ENCODE measurements at regions not wholly inside any gene's neighbourhood (a gene's known extent, or its start where the extent isn't known, plus 50 kb on each side); places are given as distances from the start of the nearest gene placed in this dataset.

GRCh38 chr5:74376187-74376586 lies 264.3 kb downstream of the ENC1 start:
- no peak overlapping the region for H3K4me3 ChIP-seq (replicated peaks; ENCODE audit: low read depth, low read length)
- TF ChIP-seq, protein P1, sequence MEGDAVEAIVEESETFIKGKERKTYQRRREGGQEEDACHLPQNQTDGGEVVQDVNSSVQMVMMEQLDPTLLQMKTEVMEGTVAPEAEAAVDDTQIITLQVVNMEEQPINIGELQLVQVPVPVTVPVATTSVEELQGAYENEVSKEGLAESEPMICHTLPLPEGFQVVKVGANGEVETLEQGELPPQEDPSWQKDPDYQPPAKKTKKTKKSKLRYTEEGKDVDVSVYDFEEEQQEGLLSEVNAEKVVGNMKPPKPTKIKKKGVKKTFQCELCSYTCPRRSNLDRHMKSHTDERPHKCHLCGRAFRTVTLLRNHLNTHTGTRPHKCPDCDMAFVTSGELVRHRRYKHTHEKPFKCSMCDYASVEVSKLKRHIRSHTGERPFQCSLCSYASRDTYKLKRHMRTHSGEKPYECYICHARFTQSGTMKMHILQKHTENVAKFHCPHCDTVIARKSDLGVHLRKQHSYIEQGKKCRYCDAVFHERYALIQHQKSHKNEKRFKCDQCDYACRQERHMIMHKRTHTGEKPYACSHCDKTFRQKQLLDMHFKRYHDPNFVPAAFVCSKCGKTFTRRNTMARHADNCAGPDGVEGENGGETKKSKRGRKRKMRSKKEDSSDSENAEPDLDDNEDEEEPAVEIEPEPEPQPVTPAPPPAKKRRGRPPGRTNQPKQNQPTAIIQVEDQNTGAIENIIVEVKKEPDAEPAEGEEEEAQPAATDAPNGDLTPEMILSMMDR (IDR thresholded peaks at IDR 0.05; ENCODE audit: low read length, missing control alignments), result no peak
- DNase-seq (ENCODE audit: low read depth), result no peak

DNA sequence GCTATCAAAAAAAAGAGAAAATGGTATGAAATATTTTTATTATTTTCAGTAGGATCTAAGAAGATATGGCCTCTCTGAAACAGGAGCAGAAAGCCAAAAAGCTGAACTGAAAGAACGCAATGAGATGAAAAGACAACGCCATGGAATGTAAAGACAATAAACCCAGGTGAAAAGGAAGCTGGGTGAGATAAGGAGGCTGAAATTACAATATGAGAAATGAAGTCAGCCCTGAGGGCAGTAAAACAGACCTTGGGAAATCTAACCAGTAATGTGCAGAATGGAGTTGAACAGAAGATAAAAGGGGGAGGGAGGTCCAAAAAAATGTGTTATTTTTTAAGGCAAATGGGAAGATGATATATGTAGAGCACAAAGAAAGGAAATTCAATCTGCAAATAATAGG lies 265.3 kb downstream of the ENC1 start:
- no peak for DNase-seq (ENCODE audit: low read depth)
- no peak overlapping the region for H3K4me3 ChIP-seq (replicated peaks; ENCODE audit: low read depth, low read length)
- TF ChIP-seq, protein P1 (IDR thresholded peaks at IDR 0.05; ENCODE audit: low read length, missing control alignments), result no peak

- TF ChIP-seq, protein P1 (IDR thresholded peaks at IDR 0.05; ENCODE audit: low read length, missing control alignments), result no peak
- H3K4me3 ChIP-seq (replicated peaks; ENCODE audit: low read depth, low read length), result no peak overlapping the region
- DNase-seq (ENCODE audit: low read depth), result no peak
Measured at GRCh38 chr5:74374656-74375055, 265.9 kb downstream of the ENC1 start.

- TF ChIP-seq, protein P1 (IDR thresholded peaks at IDR 0.05; ENCODE audit: low read length, missing control alignments), result no peak
- DNase-seq (ENCODE audit: low read depth), result no peak
- no peak overlapping the region for H3K4me3 ChIP-seq (replicated peaks; ENCODE audit: low read depth, low read length)
Measured at GRCh38 chr5:74373076-74373475, 267.5 kb downstream of the ENC1 start.

DNA sequence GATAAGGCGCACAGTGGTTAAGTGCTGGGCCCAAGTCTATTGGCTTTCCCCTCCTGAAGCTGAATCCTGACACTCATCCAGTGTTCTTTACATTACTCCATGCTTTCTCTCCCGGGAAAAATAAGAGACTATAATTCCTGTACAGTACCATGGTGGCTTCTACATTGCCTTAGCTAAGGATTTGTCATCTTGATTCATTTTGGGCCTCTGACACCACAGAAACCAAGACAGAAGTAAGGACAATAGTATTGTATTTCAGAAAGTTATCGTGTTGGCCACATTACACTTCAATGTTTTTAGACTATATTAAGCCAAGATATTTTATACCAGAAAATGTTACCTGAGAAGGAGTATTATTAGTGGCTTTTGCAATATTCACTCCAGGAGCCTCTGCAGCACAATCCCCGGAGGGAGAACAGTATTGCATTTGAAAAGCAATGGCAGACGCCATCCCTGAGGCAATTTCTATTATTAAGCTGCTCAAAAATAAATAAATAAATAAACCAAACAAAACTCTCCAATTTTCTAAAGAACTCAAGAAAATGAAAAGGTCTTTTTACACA lies 267.9 kb downstream of the ENC1 start:
- DNase-seq (ENCODE audit: low read depth), result no peak
- no peak overlapping the region for H3K4me3 ChIP-seq (replicated peaks; ENCODE audit: low read depth, low read length)
- TF ChIP-seq, protein P1 (IDR thresholded peaks at IDR 0.05; ENCODE audit: low read length, missing control alignments), result no peak

GRCh38 chr5:74372051-74372450 lies 268.5 kb downstream of the ENC1 start:
- TF ChIP-seq, protein P1 (IDR thresholded peaks at IDR 0.05; ENCODE audit: low read length, missing control alignments), result no peak
- no peak for DNase-seq (ENCODE audit: low read depth)
- H3K4me3 ChIP-seq (replicated peaks; ENCODE audit: low read depth, low read length), result no peak overlapping the region

GRCh38 chr5:74371621-74372020 lies 268.9 kb downstream of the ENC1 start:
- TF ChIP-seq, protein P1 (IDR thresholded peaks at IDR 0.05; ENCODE audit: low read length, missing control alignments), result no peak
- DNase-seq (ENCODE audit: low read depth), result no peak
- no peak overlapping the region for H3K4me3 ChIP-seq (replicated peaks; ENCODE audit: low read depth, low read length)
